CD4-positive, alpha-beta T cell treated with Interferon gamma for 1 hour (primary cell): ENCODE measurements at regions not wholly inside any gene's neighbourhood (a gene's known extent, or its start where the extent isn't known, plus 50 kb on each side); places are given as distances from the start of the nearest gene placed in this dataset.
"Not testable (repeated sequence)": the region's sequence is repeated elsewhere in the genome, so short reads cannot be mapped to it uniquely, and the experiment has no call there.

ENCODE experiments used
- DNase-seq: peaks from one replicate; pipeline ENCODE4 v3.0.0-alpha.2; 2020

DNA sequence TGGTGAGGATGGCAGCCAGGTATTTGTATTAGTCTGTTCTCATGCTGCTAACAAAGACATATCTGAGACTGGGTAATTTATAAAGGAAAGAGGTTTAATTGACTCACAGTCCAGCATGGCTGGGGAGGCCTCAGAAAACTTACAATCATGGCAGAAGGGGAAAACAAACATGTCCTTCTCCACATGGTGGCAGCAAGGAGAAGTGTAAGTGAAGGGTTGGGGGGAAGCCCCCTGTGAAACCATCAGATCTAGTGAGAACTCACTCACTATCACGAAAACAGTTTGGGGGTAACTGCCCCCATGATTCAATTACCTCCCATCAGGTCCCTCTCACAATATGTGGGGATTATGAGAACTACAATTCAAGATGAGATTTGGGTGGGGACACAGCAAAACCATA lies 276.8 kb downstream of the OLFM4 start:
- DNase-seq: not testable (repeated sequence)

DNA sequence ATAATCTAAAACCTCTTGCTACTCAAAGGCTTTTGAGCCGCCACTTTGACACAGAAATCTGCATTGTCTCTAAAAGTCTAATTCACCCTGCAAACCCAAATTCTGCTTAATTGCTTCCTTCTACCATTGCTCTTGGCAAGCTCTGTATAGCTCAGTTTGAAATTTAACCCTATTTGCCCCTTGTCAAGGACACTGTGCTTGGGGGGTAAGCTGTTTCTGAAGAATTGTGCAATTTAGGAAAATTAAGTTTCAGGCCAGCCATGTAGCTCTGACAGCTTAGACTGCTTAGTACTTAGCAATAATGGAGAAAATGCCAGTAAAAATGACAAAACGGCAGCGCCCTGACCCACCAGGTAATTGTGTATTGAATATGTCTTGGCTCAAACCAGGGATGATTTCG lies 282.2 kb downstream of the OLFM4 start:
- DNase-seq: no peak

DNA sequence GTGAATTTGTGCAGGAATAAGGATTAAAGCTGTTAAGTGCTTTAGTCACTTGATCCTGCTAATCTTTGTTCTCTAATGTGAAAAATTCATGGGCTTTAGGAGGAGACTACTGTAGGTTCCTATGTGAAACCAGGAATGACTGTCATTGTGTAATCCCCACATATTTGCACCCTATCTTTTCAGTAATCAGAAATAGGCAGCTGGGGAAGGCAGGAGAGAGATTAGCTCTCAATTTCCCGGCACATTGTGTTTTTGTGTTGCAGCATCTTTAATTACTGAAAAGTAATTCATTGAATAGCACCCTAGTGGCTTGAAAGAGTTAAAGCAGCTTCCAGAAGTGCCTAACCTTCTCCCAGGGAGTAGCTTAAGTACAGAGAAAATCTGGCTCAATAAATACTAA lies 282.9 kb downstream of the OLFM4 start:
- no peak for DNase-seq

DNA sequence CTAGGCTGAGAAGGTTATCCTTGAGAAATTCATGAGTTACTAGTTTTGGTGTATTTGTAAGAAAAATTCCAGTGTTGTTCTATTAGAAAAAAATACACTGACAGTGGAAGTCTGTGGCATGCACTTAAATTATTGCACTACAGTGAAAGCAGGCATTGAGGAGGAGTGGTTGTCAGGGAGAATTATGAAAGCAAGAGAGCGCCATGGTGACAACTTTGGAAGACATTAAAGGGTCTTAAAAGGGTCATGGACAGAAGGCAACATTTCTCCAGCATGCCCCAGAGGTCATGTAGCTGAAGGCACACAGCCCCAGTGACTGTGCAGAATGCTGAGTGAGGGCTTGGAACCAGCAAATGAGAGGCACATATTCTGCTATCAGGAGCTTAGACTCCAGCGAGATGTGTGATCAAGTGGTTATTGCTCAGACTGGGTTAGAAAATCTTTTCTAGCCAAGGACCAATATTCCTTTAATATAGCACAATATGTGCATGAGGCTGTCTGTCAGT lies 292.7 kb downstream of the OLFM4 start:
- no peak for DNase-seq

DNA sequence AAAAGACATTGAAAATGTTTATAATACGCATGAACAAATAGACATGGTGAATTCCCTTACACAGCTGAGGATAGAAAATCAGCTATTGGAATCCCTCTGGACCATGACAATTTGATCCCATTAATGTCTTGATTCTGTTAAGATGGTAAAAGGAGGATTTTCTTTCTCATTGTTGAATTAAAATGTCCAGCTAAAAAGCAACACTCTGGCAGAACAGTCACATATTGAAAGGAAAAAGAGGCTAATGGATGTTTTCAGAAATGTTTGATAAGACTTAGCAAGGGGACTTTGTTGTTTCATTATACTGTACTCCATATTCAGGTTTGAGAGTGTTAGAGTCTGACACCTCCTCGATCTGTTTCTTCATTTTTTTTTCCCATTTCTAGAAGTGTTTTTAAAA lies 296.0 kb downstream of the OLFM4 start:
- no peak for DNase-seq

DNA sequence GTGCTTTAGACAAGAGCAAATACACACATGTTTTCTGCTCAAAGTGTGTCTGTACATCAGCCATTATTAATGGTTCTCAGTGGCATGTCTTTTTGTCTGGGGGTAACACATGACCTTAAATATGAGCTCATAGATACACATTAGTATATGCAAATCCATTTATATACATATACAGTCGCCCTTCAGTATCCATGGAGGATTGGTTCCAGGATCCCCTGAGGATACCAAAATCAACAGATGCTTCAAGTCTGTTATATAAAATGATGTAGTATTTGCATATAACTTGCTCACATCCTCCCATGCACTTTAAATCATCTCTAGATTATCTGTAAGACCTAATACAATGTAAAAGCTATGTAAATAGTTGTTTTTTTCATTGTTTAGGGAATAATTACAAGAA lies 298.1 kb downstream of the OLFM4 start:
- DNase-seq: no peak

DNA sequence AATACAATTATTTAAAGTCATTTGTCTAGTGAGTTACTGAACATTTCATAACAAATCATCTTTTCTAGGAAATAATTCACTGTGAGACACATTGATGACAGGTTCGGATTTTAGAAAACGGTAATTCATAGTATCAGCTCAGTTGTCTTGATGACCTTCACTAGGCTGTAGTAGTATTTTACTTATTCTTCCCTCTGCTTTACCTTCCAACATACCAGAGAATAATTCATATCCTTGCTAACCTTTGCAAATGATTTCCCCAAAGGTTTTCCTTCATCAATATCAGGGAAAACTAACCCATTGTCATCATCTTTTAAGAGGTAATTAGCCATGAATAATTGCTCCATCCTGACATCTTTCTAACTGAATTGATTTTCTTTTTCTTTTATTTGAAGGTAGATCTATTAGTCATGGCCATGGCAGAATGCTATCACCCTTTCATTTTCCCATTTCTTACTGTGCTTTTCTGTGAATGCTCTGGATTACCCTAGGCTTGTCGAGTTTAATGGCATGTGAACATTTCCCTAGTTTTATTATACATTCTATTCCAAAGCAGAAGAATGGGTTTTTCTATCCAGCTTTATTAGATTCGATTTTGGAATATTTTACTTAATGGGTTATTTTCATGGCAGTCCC lies 299.2 kb downstream of the OLFM4 start:
- no peak for DNase-seq

DNA sequence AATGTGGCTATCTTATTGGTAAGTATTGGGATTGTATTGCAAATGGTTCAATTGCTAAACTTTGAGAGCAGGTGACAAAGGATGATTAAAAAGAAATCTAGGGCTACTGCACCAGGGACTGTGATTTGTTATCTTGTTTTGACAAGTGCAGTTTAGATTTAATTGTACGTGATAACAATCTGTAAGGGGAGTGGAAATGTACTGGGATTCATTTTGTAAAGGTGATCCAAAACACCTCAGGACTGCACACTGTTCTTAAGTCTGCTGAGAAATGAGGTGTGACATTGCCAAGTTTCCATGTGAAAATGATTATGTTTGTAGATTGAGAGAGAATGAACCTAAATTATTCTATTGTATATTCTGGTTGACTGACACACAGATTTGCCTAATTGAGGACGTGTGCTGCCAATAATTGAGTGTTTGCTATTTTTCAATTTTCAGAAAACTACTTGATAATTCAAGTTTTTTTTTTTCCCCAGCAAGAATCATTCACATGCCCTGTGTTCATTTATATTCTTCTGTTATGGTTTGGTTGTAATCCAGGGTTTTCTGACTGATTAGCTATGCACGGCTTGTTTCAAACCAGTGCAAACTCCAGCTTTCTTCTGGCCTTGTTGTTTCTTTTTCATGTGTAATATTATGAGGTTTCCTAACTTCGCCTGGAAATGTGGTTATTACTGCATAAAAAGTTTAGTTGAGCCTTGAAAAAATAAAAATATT lies 308.0 kb downstream of the OLFM4 start:
- DNase-seq: no peak

DNA sequence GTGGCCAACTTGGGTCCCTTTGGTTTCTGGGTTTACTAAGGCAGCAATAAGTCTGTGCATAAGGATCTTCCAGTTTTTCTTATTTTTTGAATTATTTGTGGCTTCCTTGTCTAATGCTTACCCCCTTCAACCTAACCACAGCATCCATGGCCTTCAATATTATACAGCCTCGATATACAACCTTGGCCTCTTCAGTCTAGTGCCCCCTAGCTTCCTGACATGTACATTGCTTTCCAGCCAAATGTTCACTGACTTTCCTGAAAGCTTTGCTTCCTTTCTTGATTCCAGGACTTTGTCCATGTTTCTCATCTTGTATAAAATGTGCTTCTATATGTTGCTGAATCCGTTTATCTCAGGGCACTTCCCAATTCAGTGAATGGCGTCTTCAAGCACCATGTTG lies 310.1 kb downstream of the OLFM4 start:
- no peak for DNase-seq

DNA sequence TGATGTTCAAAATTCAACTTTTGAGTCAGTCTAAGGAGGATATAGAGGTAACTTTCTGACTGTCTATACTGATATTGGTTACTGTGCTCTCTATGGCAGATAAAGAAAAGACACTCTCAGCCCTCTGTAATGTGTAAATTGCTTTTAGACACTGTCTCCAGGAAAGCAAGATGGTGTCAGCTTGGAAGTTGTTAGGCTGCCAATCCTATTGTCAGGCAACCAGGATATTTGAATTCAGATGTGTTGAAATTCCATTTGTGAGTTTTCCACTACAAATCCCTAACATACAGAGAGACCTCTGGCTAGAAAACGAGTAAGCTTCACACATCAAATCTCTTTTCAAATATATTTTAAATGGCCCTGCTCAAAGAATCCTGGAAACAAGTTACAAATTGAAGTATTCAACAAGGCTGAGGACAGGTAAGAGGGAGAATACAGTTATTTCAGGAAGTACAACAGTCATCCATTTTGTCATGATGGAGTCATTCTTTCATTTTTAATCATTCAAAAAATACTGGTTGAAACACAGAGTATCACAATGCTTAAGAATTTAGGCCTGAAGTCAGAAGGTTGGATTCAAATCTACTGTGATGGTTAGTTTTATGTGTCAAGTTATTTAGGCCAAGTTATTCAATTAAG lies 312.0 kb downstream of the OLFM4 start:
- no peak for DNase-seq

DNA sequence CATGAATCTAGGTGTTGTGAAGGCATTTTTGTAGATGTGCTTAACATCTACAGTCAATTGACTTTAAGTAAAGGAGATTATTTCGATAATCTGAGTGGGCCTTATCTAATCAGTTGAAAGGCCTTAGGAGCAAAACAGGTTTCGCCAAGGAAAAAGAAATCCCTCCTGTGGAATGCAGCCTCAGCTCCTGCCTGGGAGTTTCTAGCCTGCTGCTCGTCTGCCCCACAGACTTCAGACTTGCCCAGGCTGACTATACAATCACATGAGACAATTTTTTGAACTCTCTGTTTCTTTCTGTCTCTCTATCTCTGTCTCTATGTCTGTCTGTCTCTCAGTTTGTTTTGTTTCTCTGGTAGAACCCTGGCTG lies 312.5 kb downstream of the OLFM4 start:
- no peak for DNase-seq

DNA sequence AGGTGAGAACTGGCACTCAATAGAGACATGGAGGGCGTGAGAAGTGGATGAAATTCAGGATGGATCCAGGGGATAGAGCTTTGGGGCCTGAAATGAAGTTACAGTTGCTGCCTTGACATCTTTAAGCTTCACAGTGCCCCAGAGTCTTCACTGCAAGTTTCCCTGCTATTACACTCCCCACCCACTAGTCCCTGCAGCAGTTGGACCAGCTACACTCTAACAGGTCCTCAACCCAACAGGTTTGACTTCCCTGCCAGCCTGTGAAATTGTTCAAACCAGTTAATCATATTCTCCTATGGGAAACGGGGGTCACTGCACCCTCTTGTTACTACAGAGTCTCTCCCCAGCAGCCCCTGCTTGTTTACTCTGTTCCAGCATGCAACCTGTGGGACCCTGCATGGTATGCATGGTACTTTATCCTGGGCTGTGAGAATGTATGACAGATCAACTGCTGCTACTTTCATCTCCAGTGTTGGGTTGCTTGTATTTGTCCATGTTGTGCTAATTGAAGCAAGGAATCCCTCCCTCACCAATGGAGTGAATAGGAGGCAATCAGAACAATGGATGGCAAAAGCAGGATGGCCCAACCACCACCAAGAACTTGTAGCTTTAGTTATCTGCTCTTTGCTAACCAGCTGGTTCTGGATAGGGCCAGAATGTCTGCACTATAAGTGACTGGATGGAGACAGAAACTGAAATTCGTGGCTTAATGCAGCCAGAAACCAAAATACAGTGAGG lies 314.2 kb downstream of the OLFM4 start:
- no peak for DNase-seq

DNA sequence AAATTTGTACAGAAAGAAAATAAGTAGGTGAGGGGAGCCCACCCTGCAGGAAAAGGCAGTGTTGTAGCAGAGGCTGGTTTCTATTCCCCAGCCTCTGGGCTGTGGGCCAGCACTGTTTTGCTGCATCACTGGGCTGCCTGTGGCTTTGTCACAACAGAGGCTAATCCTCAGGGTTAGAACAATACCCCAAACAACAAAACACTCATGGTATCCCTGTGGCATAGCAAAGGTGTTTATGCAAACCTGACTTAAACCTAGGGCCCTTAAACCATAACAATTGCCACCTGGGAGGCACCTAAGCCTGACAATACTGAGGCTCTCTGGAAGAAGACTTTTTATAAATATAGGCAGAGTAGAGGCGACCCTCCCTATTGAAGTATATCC lies 314.7 kb downstream of the OLFM4 start:
- no peak for DNase-seq

DNA sequence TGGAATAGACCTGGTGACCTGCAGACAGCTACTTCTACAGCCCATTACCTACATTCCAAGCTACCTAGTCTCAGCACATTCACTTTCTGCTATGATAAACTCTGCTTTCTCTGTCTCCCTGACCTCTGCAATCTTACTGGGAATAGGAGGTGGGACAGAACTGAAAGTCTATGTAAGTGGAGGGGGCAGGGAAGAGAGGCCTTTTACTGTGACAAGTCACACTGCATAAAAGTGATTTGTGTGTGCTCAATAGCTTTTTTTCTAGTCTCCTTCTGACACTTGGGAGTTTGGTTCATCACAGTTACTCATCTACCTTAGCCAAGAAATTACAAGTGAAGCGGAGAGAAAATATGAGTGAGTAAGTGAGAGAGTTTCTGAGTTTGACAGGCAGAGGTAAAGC lies 322.4 kb downstream of the OLFM4 start:
- no peak for DNase-seq

DNA sequence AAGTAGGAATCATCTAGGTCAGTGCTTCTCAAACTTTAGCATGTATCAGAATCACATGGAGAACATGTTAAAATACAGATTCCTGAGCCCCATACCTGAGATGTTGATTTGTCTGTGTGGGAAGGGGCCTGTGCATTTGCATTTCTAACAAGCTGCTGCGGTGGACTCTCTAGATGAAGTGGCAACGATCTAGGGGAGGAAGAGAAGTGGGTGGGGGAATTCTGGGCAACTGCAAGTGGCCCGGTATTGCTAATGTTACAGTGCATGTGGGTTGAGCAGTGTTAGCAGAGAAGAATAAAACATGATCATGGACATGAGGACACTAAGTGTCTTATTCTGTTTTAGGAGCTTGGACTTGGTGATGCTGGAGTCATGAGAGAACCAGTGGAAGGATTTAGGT lies 329.0 kb downstream of the OLFM4 start:
- no peak for DNase-seq

DNA sequence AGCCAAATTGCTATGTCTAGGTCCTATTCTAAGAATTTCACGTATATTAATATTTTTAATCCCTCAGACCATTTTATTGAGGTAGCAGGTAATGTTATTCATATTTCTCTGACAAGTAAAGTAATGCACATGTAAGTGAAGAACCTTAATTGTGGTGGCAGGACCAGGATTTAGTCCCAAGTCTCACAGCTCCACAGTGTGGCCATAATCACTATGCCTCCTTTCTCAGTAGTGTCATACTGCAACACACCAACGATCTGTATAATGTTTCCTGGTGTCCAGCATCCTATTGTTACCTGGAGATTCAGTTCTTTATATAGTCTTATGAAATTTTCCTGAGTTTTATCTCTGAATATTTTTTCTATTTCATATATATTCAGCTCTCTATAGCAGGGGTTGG lies 340.3 kb downstream of the OLFM4 start:
- no peak for DNase-seq

DNA sequence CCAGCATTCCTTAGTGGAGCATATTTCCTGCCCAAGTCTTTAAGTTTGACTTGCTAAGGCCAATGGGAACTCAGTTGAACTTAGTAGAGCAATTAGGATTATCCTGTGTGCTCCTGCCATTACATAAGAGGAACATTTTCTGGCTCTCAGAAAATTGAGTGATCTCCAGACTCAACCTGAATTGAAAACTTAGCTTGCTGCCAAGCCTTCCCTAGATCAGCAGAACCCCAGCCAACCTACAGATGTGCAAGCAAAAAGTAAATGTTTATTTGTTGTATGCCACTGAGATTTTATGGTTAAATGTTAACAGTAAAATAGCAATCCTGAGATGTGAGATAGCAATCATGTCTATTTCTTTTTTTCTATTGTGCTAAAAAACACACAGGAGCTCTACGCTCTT lies 350.9 kb downstream of the OLFM4 start:
- DNase-seq: no peak

DNA sequence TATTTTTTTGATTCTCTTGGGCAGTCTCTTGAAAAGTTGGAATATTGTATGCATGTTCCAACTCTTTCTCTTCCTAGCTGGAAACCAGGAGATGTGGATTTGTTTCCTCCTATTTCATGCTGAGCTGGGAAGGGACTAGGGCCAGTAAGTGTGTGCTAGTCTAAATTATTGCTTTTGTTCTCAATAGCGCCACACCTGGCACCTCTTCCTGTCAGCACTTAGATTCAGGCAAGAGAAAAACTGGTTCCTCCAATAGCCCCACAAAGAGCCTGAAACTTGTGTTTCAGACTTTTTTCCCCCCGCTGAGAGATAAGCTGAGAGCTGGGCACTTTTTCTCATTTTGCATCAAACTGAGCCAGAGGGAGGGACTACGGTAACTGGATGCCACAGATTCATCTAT lies 353.4 kb downstream of the OLFM4 start:
- DNase-seq: no peak

DNA sequence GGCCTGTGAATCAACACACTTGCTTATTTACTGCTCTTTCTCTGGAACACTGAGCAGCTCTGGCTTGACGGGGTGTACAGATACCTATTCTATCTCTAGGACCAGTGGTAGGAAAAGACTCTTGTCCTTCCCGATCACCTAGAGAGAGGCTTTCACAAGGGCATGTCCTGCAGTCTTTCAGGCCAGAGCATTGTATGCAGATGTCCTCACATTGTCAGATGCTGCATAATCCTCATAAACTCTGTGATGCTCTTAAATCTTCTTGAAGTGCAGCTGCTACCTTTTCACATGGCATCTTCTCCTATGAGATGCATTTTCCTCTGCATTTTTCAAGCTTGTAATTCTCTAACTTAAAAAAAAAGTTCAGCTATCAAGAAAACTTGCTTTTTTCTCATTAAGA lies 369.4 kb downstream of the OLFM4 start:
- DNase-seq: no peak

DNA sequence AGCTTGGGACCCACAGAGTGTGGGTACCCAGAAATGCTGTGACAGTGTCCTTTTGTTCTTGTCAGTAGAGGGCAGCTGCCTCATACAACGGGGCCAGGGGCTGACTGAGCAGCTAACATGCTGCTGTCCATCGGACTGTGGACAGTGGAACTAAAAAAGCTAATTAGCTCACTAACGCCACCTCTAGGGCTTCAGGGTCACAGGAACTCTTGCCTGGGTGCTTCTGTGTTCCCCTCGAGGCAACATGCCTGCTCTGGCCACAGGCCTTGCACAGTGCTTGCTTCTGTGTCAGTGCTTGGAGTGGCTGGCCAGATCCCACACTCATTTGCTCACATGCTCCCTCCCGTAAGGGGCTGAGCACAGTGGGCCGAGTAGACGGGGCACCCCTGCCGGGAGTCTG lies 377.0 kb downstream of the OLFM4 start:
- DNase-seq: no peak

DNA sequence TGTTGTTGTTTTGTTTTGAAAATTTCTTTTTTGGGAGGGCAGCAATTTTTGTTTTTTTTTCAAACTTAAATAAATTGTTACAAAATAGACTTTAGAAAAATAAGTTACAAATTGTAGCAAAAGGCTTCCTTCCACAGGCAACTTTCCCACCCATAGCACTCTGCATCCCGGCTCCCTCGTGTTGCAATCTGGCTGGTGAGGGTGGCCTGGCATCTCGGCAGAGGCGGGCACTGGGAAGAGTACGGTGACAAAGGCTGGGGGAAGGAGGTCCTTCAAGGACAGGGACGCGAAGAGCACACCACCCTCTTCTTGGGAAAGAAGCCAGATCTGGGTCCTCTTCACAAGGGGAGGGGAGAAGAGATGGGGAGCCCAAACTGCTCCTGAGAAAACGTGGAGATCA lies 379.7 kb downstream of the OLFM4 start:
- DNase-seq: no peak

DNA sequence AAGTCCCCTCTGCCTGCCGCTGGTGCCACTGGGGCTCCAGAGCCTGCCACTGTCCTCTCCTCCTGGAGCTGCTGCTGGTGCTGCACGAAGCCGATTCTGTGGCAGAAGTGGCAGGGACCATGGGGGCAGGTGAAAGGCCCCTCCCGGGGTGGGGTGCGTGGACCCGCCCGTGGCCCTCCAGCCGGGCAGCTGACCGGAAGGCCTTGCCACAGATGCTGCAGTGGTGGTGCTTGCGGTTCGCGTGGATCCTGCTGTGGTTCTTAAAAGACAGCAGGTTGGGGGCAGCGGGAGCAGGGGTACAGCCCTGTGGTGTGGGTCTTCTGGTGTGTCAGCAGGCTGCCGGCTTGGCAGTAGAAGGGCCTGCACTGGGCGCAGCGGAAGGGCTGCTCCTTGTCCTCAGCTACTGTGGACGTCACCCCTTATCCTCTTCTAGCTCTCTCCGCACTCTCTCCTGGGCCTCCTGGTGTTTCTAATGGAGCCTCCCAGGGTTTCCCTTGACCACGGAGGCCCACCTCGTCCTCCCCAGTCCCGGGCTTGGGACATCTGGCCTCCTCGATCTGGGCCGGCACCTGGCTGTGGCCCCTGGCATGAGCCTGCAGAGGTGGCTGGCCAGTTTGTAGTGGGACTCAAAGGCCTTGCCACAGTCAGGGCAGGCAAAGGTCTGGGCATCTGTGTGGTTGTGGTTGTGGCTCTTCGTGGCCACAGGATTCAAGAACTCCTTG lies 380.4 kb downstream of the OLFM4 start:
- no peak for DNase-seq

DNA sequence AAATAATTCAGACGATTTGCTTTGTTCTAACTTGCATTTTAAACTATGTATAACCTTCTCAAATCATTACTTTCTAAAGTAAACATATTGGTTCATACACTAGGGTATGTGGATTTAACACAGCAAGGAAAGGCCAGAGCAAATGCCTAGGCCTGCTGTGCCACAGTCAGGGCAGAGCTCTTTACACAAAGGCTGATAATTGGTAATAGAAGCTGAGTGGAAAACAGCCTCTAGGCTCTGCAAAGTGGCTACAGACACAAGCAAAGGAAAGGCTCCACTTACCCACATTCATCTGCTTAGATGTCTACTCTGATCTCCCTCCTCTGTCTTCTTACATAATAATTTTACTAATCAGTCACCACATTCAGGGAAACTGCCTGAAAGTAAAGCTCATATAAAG lies 382.9 kb downstream of the OLFM4 start:
- no peak for DNase-seq
